Astrocyte (in vitro differentiated cells and primary cell): ENCODE measurements at regions not wholly inside any gene's neighbourhood (a gene's known extent, or its start where the extent isn't known, plus 50 kb on each side); places are given as distances from the start of the nearest gene placed in this dataset.

Source experiments
- EZH2 ChIP-seq: IDR thresholded peaks from 2 replicates; pipeline ENCODE4 v1.6.1; 2012; ENCODE audit warnings: mild to moderate bottlenecking, low read length, inconsistent platforms; ENCODE audit not compliant: insufficient read depth
- TF ChIP-seq, protein P1 (sequence below): IDR thresholded peaks from 2 replicates; pipeline ENCODE4 v1.5.1; 2011; ENCODE audit warnings: low read depth, mild to moderate bottlenecking, inconsistent platforms, low read length, moderate library complexity; ENCODE audit not compliant: insufficient read depth

- TF ChIP-seq, protein P1, sequence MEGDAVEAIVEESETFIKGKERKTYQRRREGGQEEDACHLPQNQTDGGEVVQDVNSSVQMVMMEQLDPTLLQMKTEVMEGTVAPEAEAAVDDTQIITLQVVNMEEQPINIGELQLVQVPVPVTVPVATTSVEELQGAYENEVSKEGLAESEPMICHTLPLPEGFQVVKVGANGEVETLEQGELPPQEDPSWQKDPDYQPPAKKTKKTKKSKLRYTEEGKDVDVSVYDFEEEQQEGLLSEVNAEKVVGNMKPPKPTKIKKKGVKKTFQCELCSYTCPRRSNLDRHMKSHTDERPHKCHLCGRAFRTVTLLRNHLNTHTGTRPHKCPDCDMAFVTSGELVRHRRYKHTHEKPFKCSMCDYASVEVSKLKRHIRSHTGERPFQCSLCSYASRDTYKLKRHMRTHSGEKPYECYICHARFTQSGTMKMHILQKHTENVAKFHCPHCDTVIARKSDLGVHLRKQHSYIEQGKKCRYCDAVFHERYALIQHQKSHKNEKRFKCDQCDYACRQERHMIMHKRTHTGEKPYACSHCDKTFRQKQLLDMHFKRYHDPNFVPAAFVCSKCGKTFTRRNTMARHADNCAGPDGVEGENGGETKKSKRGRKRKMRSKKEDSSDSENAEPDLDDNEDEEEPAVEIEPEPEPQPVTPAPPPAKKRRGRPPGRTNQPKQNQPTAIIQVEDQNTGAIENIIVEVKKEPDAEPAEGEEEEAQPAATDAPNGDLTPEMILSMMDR, result no peak
- TF ChIP-seq EZH2, result no peak
Observed at GRCh38 chr7:32257621-32258020, 187.4 kb upstream of the PDE1C start.
